Naive B cell (primary cell): ENCODE measurements at regions not wholly inside any gene's neighbourhood (a gene's known extent, or its start where the extent isn't known, plus 50 kb on each side); places are given as distances from the start of the nearest gene placed in this dataset.
"Not testable (repeated sequence)": the region's sequence is repeated elsewhere in the genome, so short reads cannot be mapped to it uniquely, and the experiment has no call there.

Experiments
- ATAC-seq, 2 donors: fragments of 150-1000 bp; cut with Tn5 transposase; 2 replicates each; pipeline ENCODE4 v1.10.0; 2021; ENCODE audit warnings: low read depth in 2 of 2, mild to moderate bottlenecking in 2 of 2, moderate library complexity in 2 of 2
- DNase-seq: peaks from one replicate; pipeline ENCODE4 v3.0.0; 2022
- H3K27ac Mint-ChIP-seq, 6 donors: one replicate each; pipeline ENCODE4 v1.8.0; 2020 to 2022; ENCODE audit warnings: mild to moderate bottlenecking in 6 of 6, mixed read lengths in 6 of 6, moderate library complexity in 5 of 6, inconsistent platforms in 2 of 6
- H3K27me3 Mint-ChIP-seq, 3 donors: one replicate each; pipeline ENCODE4 v1.8.0; 2021 to 2022; ENCODE audit warnings: mixed read lengths in 3 of 3, mild to moderate bottlenecking in 1 of 3
- H3K36me3 Mint-ChIP-seq, 2 donors: one replicate each; pipeline ENCODE4 v1.8.0; 2020 to 2022; ENCODE audit warnings: mixed read lengths in 2 of 2, inconsistent platforms in 1 of 2, mild to moderate bottlenecking in 1 of 2
- H3K4me1 Mint-ChIP-seq, 3 donors: one replicate each; pipeline ENCODE4 v1.8.0; 2020 to 2022; ENCODE audit warnings: mixed read lengths in 3 of 3, inconsistent platforms in 1 of 3, mild to moderate bottlenecking in 1 of 3, moderate library complexity in 1 of 3
- H3K4me3 Mint-ChIP-seq, 8 donors: one replicate each; pipeline ENCODE4 v1.8.0; 2020 to 2022; ENCODE audit warnings: mild to moderate bottlenecking in 8 of 8, mixed read lengths in 8 of 8, moderate library complexity in 8 of 8, inconsistent platforms in 2 of 8
- H3K9me3 Mint-ChIP-seq, 7 donors: one replicate each; pipeline ENCODE4 v1.8.0; 2020 to 2022; ENCODE audit warnings: mixed read lengths in 7 of 7, mild to moderate bottlenecking in 5 of 7, inconsistent platforms in 2 of 7, moderate library complexity in 1 of 7

GRCh38 chr2:111280709-111281286, 160.1 kb downstream of the BCL2L11 start:
- not testable (repeated sequence) for DNase-seq, H3K4me1 Mint-ChIP-seq, H3K9me3 Mint-ChIP-seq, H3K27me3 Mint-ChIP-seq, H3K27ac Mint-ChIP-seq, ATAC-seq, H3K36me3 Mint-ChIP-seq, H3K4me3 Mint-ChIP-seq

- not testable (repeated sequence) for H3K4me1 Mint-ChIP-seq, H3K9me3 Mint-ChIP-seq, H3K27ac Mint-ChIP-seq, H3K27me3 Mint-ChIP-seq, H3K4me3 Mint-ChIP-seq, ATAC-seq, H3K36me3 Mint-ChIP-seq, DNase-seq
Observed at GRCh38 chr2:111282162-111282561, 161.4 kb downstream of the BCL2L11 start.

GRCh38 chr2:111287646-111288568, 167.2 kb downstream of the BCL2L11 start:
- not testable (repeated sequence) for ATAC-seq, H3K36me3 Mint-ChIP-seq, DNase-seq, H3K27me3 Mint-ChIP-seq, H3K27ac Mint-ChIP-seq, H3K9me3 Mint-ChIP-seq, H3K4me1 Mint-ChIP-seq, H3K4me3 Mint-ChIP-seq

GRCh38 chr2:111290370-111290769, 169.7 kb downstream of the BCL2L11 start:
- not testable (repeated sequence) for ATAC-seq, H3K9me3 Mint-ChIP-seq, H3K4me1 Mint-ChIP-seq, H3K36me3 Mint-ChIP-seq, H3K27me3 Mint-ChIP-seq, DNase-seq, H3K27ac Mint-ChIP-seq, H3K4me3 Mint-ChIP-seq

GRCh38 chr2:111291566-111291965, 170.9 kb downstream of the BCL2L11 start:
- not testable (repeated sequence) for ATAC-seq, H3K4me3 Mint-ChIP-seq, H3K36me3 Mint-ChIP-seq, H3K27ac Mint-ChIP-seq, DNase-seq, H3K9me3 Mint-ChIP-seq, H3K27me3 Mint-ChIP-seq, H3K4me1 Mint-ChIP-seq

GRCh38 chr2:111292232-111292968, 171.7 kb downstream of the BCL2L11 start:
- not testable (repeated sequence) for H3K4me3 Mint-ChIP-seq, H3K27ac Mint-ChIP-seq, ATAC-seq, DNase-seq, H3K9me3 Mint-ChIP-seq, H3K4me1 Mint-ChIP-seq, H3K36me3 Mint-ChIP-seq, H3K27me3 Mint-ChIP-seq

- not testable (repeated sequence) for H3K27ac Mint-ChIP-seq, H3K27me3 Mint-ChIP-seq, H3K4me3 Mint-ChIP-seq, H3K9me3 Mint-ChIP-seq, DNase-seq, H3K36me3 Mint-ChIP-seq, ATAC-seq, H3K4me1 Mint-ChIP-seq
Observed at GRCh38 chr2:111294699-111295098, 174.0 kb downstream of the BCL2L11 start.

- ATAC-seq, H3K27ac Mint-ChIP-seq, H3K27me3 Mint-ChIP-seq, H3K36me3 Mint-ChIP-seq, H3K4me1 Mint-ChIP-seq, H3K9me3 Mint-ChIP-seq, H3K4me3 Mint-ChIP-seq, DNase-seq: not testable (repeated sequence)
Observed at GRCh38 chr2:111296122-111296804, 175.5 kb downstream of the BCL2L11 start.

GRCh38 chr2:111297128-111297527, 176.4 kb downstream of the BCL2L11 start:
- not testable (repeated sequence) for H3K9me3 Mint-ChIP-seq, ATAC-seq, H3K4me1 Mint-ChIP-seq

GRCh38 chr2:111298927-111299326, 178.2 kb downstream of the BCL2L11 start:
- not testable (repeated sequence) for H3K4me1 Mint-ChIP-seq, ATAC-seq, DNase-seq, H3K27me3 Mint-ChIP-seq, H3K9me3 Mint-ChIP-seq, H3K36me3 Mint-ChIP-seq, H3K27ac Mint-ChIP-seq, H3K4me3 Mint-ChIP-seq

More at GRCh38 chr2:111297128-111297527, 176.4 kb downstream of the BCL2L11 start:
- H3K27ac Mint-ChIP-seq, H3K4me3 Mint-ChIP-seq, H3K36me3 Mint-ChIP-seq, H3K27me3 Mint-ChIP-seq, DNase-seq: not testable (repeated sequence)

GRCh38 chr2:111299635-111300034, 178.9 kb downstream of the BCL2L11 start:
- not testable (repeated sequence) for H3K36me3 Mint-ChIP-seq

GRCh38 chr2:111301677-111302076, 181.0 kb downstream of the BCL2L11 start:
- H3K27me3 Mint-ChIP-seq, H3K36me3 Mint-ChIP-seq, ATAC-seq, H3K9me3 Mint-ChIP-seq, H3K27ac Mint-ChIP-seq, H3K4me3 Mint-ChIP-seq, DNase-seq, H3K4me1 Mint-ChIP-seq: not testable (repeated sequence)

More at GRCh38 chr2:111299635-111300034, 178.9 kb downstream of the BCL2L11 start:
- not testable (repeated sequence) for DNase-seq, H3K27ac Mint-ChIP-seq, H3K27me3 Mint-ChIP-seq, H3K4me3 Mint-ChIP-seq, H3K9me3 Mint-ChIP-seq, ATAC-seq, H3K4me1 Mint-ChIP-seq

- not testable (repeated sequence) for ATAC-seq, H3K4me3 Mint-ChIP-seq, DNase-seq, H3K27me3 Mint-ChIP-seq, H3K4me1 Mint-ChIP-seq, H3K36me3 Mint-ChIP-seq, H3K27ac Mint-ChIP-seq, H3K9me3 Mint-ChIP-seq
Observed at GRCh38 chr2:111302397-111303218, 181.9 kb downstream of the BCL2L11 start.
